OCI-LY3 (cell line): ENCODE measurements at regions not wholly inside any gene's neighbourhood (a gene's known extent, or its start where the extent isn't known, plus 50 kb on each side); places are given as distances from the start of the nearest gene placed in this dataset.
"Not testable (repeated sequence)": the region's sequence is repeated elsewhere in the genome, so short reads cannot be mapped to it uniquely, and the experiment has no call there.

Source experiments
- EZH2phosphoT487 ChIP-seq: fragments of 200-600 bp; shearing (Covaris generic); IDR thresholded peaks from 2 replicates; pipeline ENCODE4 v1.6.1; 2018; ENCODE audit warnings: antibody characterized with exemption, mixed run types, low read depth
- TF ChIP-seq, protein P1 (sequence below): fragments of 200-600, 300-600 bp; sonication (generic); IDR thresholded peaks from 2 replicates; pipeline ENCODE4 v1.5.1; 2014; ENCODE audit warnings: antibody characterized with exemption, low read length, low read depth

- TF ChIP-seq, protein P1, sequence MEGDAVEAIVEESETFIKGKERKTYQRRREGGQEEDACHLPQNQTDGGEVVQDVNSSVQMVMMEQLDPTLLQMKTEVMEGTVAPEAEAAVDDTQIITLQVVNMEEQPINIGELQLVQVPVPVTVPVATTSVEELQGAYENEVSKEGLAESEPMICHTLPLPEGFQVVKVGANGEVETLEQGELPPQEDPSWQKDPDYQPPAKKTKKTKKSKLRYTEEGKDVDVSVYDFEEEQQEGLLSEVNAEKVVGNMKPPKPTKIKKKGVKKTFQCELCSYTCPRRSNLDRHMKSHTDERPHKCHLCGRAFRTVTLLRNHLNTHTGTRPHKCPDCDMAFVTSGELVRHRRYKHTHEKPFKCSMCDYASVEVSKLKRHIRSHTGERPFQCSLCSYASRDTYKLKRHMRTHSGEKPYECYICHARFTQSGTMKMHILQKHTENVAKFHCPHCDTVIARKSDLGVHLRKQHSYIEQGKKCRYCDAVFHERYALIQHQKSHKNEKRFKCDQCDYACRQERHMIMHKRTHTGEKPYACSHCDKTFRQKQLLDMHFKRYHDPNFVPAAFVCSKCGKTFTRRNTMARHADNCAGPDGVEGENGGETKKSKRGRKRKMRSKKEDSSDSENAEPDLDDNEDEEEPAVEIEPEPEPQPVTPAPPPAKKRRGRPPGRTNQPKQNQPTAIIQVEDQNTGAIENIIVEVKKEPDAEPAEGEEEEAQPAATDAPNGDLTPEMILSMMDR: not testable (repeated sequence)
- TF ChIP-seq EZH2phosphoT487: not testable (repeated sequence)
These were observed 1764.6 kb upstream of the DEFB115 start for GRCh38 chr20:29492840-29493239.
